H9 (cell line): ENCODE measurements at regions not wholly inside any gene's neighbourhood (a gene's known extent, or its start where the extent isn't known, plus 50 kb on each side); places are given as distances from the start of the nearest gene placed in this dataset.

Experiments used
- DNase-seq: peaks from one replicate; pipeline ENCODE4 v3.0.0-alpha.2; 2017
- H2AFZ ChIP-seq: one replicate; pipeline ENCODE4 v1.6.1; 2013; ENCODE audit warnings: mild to moderate bottlenecking, low read length, control low read depth, moderate library complexity
- H2AK5ac ChIP-seq: 2 replicates; pipeline ENCODE4 v1.6.1; 2013; ENCODE audit warnings: low read length, control low read depth, mixed read lengths; ENCODE audit not compliant: insufficient read length
- H2BK120ac ChIP-seq: one replicate; pipeline ENCODE4 v1.6.1; 2013; ENCODE audit warnings: low read depth, mild to moderate bottlenecking, low read length, control low read depth, inconsistent platforms; ENCODE audit not compliant: poor library complexity, severe bottlenecking
- H2BK12ac ChIP-seq: 2 replicates; pipeline ENCODE4 v1.6.1; 2013; ENCODE audit warnings: low read length, control low read depth, mixed read lengths, low read depth; ENCODE audit not compliant: insufficient read length
- H2BK15ac ChIP-seq: 2 replicates; pipeline ENCODE4 v1.6.1; 2013; ENCODE audit warnings: low read depth, low read length, control low read depth
- H2BK20ac ChIP-seq: one replicate; pipeline ENCODE4 v1.6.1; 2013; ENCODE audit warnings: low read depth, mild to moderate bottlenecking, low read length, control low read depth, inconsistent platforms; ENCODE audit not compliant: poor library complexity, severe bottlenecking
- H2BK5ac ChIP-seq: 2 replicates; pipeline ENCODE4 v1.6.1; 2013; ENCODE audit warnings: low read length, control low read depth, mixed read lengths; ENCODE audit not compliant: insufficient read length
- H3K14ac ChIP-seq: 2 replicates; pipeline ENCODE4 v1.6.1; 2013; ENCODE audit warnings: low read length, control low read depth; ENCODE audit not compliant: insufficient read depth
- H3K18ac ChIP-seq: 2 replicates; pipeline ENCODE4 v1.6.1; 2013; ENCODE audit warnings: low read depth, mild to moderate bottlenecking, mixed read lengths, low read length, control low read depth; ENCODE audit not compliant: insufficient read length
- H3K23ac ChIP-seq: 2 replicates; pipeline ENCODE4 v1.6.1; 2013; ENCODE audit warnings: low read length, control low read depth, mixed read lengths, low read depth; ENCODE audit not compliant: insufficient read length
- H3K23me2 ChIP-seq: 2 replicates; pipeline ENCODE4 v1.6.1; 2013; ENCODE audit warnings: low read depth, mild to moderate bottlenecking, mixed read lengths, low read length, control low read depth; ENCODE audit not compliant: insufficient read length, poor library complexity, severe bottlenecking
- H3K27ac ChIP-seq: 2 replicates; pipeline ENCODE4 v1.5.1; 2013; ENCODE audit warnings: low read length, control low read depth, mixed read lengths, low read depth; ENCODE audit not compliant: insufficient read length
- H3K27me3 ChIP-seq: 2 replicates; pipeline ENCODE4 v1.6.1; 2013; ENCODE audit warnings: low read length, control low read depth, inconsistent platforms; ENCODE audit not compliant: insufficient read depth
- H3K4ac ChIP-seq: 2 replicates; pipeline ENCODE4 v1.6.1; 2013; ENCODE audit warnings: low read depth, mild to moderate bottlenecking, control low read depth, inconsistent platforms, low read length, moderate library complexity
- H3K4me1 ChIP-seq: 2 replicates; pipeline ENCODE4 v1.6.1; 2013; ENCODE audit warnings: low read length, control low read depth, inconsistent platforms; ENCODE audit not compliant: insufficient read depth
- H3K4me2 ChIP-seq: 2 replicates; pipeline ENCODE4 v1.6.1; 2013; ENCODE audit warnings: low read length, control low read depth, mixed read lengths; ENCODE audit not compliant: insufficient read length, insufficient read depth
- H3K56ac ChIP-seq: 2 replicates; pipeline ENCODE4 v1.6.1; 2013; ENCODE audit warnings: low read depth, mild to moderate bottlenecking, mixed read lengths, low read length, control low read depth; ENCODE audit not compliant: insufficient read length
- H3K79me1 ChIP-seq: 2 replicates; pipeline ENCODE4 v1.6.1; 2013; ENCODE audit warnings: low read depth, mild to moderate bottlenecking, moderate library complexity, low read length, control low read depth, inconsistent platforms; ENCODE audit not compliant: insufficient read depth, poor library complexity, severe bottlenecking
- H3K79me2 ChIP-seq: 2 replicates; pipeline ENCODE4 v1.6.1; 2013; ENCODE audit warnings: low read length, control low read depth, inconsistent platforms; ENCODE audit not compliant: insufficient read depth
- H3K9ac ChIP-seq: 2 replicates; pipeline ENCODE4 v1.6.1; 2013; ENCODE audit warnings: low read length, control low read depth, mixed read lengths; ENCODE audit not compliant: insufficient read length; ENCODE audit errors: extremely low read depth
- H3K9me3 ChIP-seq: one replicate; pipeline ENCODE4 v1.6.1; 2013; ENCODE audit warnings: low read depth, low read length, inconsistent platforms; ENCODE audit not compliant: control insufficient read depth
- H3T11ph ChIP-seq: one replicate; pipeline ENCODE4 v1.6.1; 2013; ENCODE audit warnings: mild to moderate bottlenecking, low read length, control low read depth, inconsistent platforms
- H4K20me1 ChIP-seq: one replicate; pipeline ENCODE4 v1.6.1; 2013; ENCODE audit not compliant: control insufficient read depth, insufficient read length, insufficient read depth
- H4K5ac ChIP-seq: 2 replicates; pipeline ENCODE4 v1.6.1; 2013; ENCODE audit warnings: low read depth, mild to moderate bottlenecking, mixed read lengths, low read length, control low read depth; ENCODE audit not compliant: insufficient read length
- H4K8ac ChIP-seq: replicated peaks from 2 replicates; pipeline ENCODE4 v1.6.1; 2013; ENCODE audit warnings: low read length, control low read depth, mixed read lengths, low read depth; ENCODE audit not compliant: insufficient read length
- H4K91ac ChIP-seq: 2 replicates; pipeline ENCODE4 v1.6.1; 2013; ENCODE audit warnings: low read depth, mild to moderate bottlenecking, moderate library complexity, mixed read lengths, low read length, control low read depth; ENCODE audit not compliant: insufficient read length
- H3K27ac Mint-ChIP-seq, 3 experiments: 2 replicates in 2 of 3; 3 replicates in 1 of 3; pipeline ENCODE4 v1.8.0; 2020 to 2021; ENCODE audit warnings: mixed read lengths in 3 of 3, mild to moderate bottlenecking in 1 of 3, moderate library complexity in 1 of 3
- H3K27me3 Mint-ChIP-seq: 2 replicates; pipeline ENCODE4 v1.8.0; 2021; ENCODE audit warnings: low read depth, mild to moderate bottlenecking, moderate library complexity, mixed read lengths
- H3K36me3 Mint-ChIP-seq, 3 experiments: 2 replicates in 2 of 3; 3 replicates in 1 of 3; pipeline ENCODE4 v1.8.0; 2020 to 2021; ENCODE audit warnings: low read depth in 3 of 3, mixed read lengths in 3 of 3; ENCODE audit not compliant: insufficient read depth in 1 of 3
- H3K4me1 Mint-ChIP-seq, 2 experiments: 2 replicates each; pipeline ENCODE4 v1.8.0; 2020; ENCODE audit warnings: mixed read lengths in 2 of 2
- H3K4me3 Mint-ChIP-seq, 2 experiments: 2 replicates in 1 of 2; 3 replicates in 1 of 2; pipeline ENCODE4 v1.8.0; 2020 to 2021; ENCODE audit warnings: mild to moderate bottlenecking in 2 of 2, mixed read lengths in 2 of 2, moderate library complexity in 1 of 2
- H3K9me3 Mint-ChIP-seq, 2 experiments: 2 replicates in 1 of 2; 3 replicates in 1 of 2; pipeline ENCODE4 v1.8.0; 2020; ENCODE audit warnings: mild to moderate bottlenecking in 2 of 2, mixed read lengths in 2 of 2, moderate library complexity in 1 of 2
- CTCF ChIP-seq: fragments of 200-600 bp; sonication (generic); conservative IDR thresholded peaks from 3 replicates; pipeline ENCODE4 v1.8.0; 2021; ENCODE audit warnings: antibody characterized with exemption, mild to moderate bottlenecking
- WGBS: extraction: QIAGEN DNeasy Blood & Tissue Kit; methylation state at CpG from one replicate; pipeline ENCODE4 v1.1.7; 2013; ENCODE audit warnings: missing lambda C conversion rate, low lambda C conversion rate, mixed read lengths; ENCODE audit not compliant: insufficient read length; ENCODE audit errors: extremely low coverage; 5-methylcytosine and 5-hydroxymethylcytosine counted together

DNA sequence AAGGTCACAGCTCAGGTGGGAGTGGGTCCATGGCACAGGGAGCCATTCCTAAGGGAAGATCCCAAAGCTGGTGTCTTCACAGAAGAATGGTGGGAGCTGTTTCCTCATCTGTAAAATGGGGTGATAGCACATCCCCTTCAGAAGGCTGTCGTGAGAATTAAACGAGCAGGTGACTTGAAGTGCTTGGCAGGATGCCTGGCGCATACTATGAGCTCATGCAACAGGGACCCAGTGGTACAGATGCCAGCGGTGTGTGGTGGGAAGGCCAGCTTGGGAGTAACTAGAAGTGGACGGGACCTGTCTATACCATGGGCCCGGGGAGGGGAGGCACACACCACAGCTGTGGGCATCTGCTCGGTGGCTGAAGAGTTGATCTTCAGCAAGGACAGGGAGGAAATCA lies 189.3 kb upstream of the TNRC6C start:
- Histone ChIP-seq H4K20me1 (no peaks in the 10 kb centered on the region), H3K27ac (no peak overlapping the region), H3K79me2 (no peaks in the 10 kb centered on the region), H3K79me1 (no peaks in the 10 kb centered on the region), H3K4ac (no peak overlapping the region), H2BK5ac (no peak overlapping the region), H3K23me2 (no peaks in the 10 kb centered on the region), H2BK15ac (no peak overlapping the region), H2AFZ (no peak overlapping the region), H2BK120ac (no peak overlapping the region), H3K9me3 (no peaks in the 10 kb centered on the region), H3K23ac (no peak overlapping the region), H4K5ac (no peak overlapping the region), H2AK5ac (no peak overlapping the region), H2BK20ac (no peak overlapping the region), H4K91ac (no peak overlapping the region), H2BK12ac (no peak overlapping the region), H3K4me2 (no peak overlapping the region), H3T11ph (no peak overlapping the region), H3K14ac (no peak overlapping the region; the same call in 1 of the 2 replicates), H4K8ac (no peak overlapping the region), H3K56ac (no peak overlapping the region), H3K9ac (no peak overlapping the region), H3K18ac (no peak overlapping the region), H3K27me3 (no peaks in the 10 kb centered on the region), H3K4me1 (no peaks in the 10 kb centered on the region)
- no peaks in the 10 kb centered on the region for H3K36me3 Mint-ChIP-seq
- H3K27ac Mint-ChIP-seq = peak overlapping the region in 2 of 3 experiments; percentile 26 to 77; a peak in 1 of 7 replicates
- H3K9me3 Mint-ChIP-seq = no peaks in the 10 kb centered on the region; a peak in 1 of 5 replicates
- no peak for DNase-seq
- peaks cover 41% of the 10 kb centered on the region for H3K27me3 Mint-ChIP-seq
- H3K4me1 Mint-ChIP-seq = peaks cover 29 to 30% of the 10 kb centered on the region in 2 experiments
- H3K4me3 Mint-ChIP-seq = no peak overlapping the region
- no CpG with 5 or more reads among the region's 7 CpGs for WGBS
- no peak for TF ChIP-seq CTCF
